ENCODE measurements at regions not wholly inside any gene's neighbourhood (a gene's known extent, or its start where the extent isn't known, plus 50 kb on each side); places are given as distances from the start of the nearest gene placed in this dataset.
A peak's percentile ranks its signal among the peaks of the same experiment; 100 is the strongest.

DNA sequence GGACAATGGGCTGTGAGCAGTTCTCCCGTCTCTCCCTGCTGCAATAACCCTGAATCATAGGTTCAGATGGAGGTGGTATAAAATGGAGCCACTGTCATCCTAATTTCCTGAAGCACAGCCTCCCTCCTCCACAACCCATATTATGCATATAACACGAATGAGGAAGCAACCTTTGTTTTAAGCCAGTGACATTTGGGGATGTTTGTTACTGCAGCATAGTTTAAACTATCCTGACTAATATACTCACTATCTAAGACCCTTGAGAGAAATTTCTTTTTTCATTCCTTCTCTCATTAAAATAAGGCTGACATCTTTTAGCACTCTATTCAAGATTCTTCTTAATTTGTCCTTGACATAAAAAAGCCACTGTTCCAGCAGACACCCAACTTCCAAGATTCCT lies 413.4 kb downstream of the SOX9 start:
- DNase-seq: no peak

DNA sequence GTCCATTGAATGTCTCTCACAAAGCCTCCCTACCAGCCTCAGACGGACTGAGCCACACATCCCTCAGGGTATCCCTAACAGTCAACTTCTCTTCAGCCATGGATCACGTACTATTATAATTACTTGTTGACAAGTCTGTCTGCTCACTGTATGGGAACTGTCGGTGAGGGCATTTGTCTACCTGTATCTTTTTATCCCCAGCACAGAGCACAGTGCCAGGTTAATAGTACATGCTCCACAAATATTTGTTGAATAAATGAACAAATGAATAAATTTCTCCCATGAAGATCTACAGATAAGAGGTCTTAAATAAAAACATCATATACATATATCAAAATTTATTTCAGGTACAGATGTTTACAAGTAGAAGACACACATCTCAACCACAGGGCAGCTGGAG lies 414.0 kb downstream of the SOX9 start:
- no peak for DNase-seq

DNA sequence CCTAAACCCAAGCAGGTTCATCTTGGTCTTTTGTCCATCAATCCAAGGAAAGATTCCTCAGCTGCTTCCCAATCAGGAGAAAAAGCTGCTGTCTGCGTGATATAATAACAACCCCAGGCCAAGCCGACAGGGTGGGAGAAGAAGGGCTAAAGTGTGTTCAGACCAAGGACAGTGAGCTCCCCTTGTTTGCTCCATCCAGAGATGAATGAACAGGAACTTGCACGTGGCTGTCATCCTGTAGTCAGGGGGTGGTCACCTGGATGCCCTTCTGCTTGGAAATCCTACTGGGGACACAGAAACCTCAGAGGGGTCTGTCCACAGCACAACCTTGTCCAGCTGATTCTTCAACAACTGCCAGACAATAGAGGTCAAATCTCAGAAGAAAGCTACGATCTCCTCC lies 414.5 kb downstream of the SOX9 start:
- no peak for DNase-seq

DNA sequence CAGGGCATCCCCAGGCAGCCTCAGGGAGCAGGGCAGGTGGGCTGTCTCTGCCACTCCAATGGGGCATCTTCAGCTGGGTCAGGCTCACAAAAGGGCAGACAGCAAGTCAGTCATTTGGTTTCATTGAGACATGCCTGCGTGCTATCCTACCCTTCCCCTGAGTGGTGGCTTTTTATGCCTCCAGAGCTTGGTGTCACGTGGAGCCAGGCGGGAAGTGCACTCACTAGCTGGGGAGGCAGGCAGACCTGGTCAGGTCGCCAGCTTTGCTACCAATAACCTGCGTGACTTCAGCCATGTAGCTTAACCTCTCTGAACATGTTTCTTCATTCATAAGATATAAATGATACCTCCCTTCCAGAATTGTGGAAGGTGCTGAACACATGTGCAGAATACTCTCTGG lies 415.0 kb downstream of the SOX9 start:
- no peak for DNase-seq

DNA sequence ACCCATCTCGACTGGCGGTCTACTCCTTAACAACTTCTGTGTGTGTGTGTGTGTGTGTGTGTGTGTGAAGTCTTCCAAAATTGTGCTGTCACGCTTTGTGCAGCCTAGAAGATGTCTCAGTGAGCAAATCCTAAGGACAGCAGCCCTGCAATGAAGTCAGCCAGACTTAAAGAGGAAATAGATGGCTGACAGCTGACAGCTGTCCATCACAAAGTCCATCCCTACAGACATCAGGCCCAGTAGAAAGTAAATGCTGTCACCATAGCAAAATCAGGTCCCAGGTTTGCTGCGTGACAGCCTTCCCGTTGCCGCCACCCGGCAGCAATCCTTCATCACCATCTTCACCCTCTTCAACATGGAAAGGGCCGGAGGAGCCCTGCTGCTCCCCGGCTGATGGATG lies 416.0 kb downstream of the SOX9 start:
- no peak for DNase-seq

DNA sequence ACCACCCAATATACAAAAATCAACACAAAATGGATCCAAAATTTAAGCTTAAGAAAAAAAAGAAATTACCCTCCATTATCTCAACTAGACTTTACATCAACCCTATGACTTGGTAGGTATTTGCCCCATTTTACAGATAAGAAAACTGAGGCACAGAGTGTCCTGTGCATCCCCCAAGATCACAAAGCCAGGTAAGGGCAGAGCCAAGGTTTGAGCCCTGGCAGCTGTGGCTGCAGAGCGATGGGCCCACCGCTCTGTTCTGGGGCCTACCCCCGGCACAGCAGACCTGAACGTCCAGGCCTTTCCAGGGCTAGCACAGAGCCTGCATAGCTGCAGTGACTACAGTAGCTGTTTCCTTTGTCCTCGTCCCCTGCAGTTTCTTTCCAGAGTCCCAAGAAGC lies 417.6 kb downstream of the SOX9 start:
- DNase-seq: no peak

DNA sequence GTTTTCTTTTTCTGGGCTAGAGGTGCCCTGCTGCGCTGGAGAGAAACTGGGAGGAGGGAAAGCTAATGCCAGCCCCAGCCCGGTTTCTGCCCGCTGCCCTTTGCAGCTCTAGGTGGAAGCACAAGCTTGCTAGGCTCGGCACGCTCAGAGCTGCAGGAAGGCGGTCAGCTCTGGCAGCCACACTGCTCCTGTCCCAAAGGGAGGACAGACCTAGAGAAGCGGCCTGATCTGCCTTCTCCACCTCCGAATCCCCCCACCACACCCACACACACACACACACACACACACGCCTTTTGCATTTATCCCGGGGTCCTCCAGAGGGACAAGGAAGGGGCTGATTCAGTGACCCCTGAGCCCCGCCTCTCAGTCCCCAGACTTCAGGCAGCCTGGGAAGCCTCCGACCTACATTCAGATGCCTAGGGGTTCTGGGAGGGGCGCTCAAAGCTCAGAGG lies 418.1 kb downstream of the SOX9 start:
- no peak for DNase-seq

DNA sequence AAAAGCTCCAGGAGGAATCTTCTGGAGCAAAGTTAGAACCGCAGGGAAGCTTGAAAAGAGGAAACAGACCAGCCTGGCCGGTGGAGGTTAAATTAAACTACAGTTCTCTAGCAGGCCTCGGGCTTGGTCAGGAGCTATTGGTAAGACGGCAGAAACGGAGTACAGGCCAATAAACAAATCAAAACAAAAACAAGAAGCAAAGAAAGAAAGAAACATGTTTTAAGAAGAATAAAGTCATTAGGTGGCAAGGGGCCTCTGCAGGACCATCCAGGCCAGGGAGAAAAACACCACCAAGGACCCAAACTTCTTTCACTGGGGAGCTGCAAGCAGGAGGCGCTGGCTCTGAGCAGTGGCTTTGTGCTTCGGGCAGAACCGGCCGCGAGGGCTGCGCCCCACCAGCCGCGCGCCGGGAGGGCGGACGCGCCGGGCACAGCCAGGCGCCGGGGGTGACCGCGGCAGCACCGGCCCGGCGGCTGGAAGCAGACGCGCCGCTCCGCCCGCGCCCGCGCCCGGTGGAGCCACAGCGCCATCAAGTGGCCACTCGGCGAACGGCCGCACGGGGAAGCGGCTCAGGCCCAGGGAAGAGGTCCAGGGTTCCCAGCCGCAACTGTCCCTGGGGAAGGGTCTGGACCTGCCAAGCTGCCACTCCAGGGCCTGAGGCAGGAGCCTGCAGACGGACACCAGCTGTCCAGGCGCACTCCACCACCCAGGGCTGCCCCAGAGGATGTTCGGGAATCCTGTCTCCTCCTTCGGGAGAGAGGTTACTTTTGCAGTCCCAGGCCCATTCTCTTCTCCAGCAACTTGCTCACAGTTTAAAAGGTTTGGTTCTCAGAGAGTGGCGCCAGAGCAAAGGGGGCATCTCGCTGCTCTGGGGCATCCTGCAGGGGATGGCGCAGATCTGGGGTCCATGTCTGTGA lies 419.4 kb downstream of the SOX9 start:
- DNase-seq: no peak

DNA sequence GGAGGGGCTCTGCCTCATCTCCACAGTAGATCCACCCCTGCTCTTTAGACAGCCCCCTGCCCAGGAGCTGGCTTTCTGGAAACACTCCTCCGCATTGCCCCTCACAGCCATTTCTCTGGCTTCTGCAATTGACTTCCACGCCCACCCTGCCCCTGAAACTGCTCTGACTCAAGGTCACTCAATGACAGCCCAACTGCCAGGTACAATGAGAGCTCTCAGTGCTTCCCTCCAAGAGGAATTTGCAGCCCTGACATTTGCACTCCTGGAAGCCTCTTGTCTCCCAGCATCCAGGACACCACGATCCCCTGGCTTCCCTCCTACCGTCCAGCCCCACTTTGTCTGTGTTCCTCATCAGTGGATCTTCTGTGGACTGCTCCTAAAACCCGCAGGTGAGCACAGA lies 421.5 kb downstream of the SOX9 start:
- no peak for DNase-seq

DNA sequence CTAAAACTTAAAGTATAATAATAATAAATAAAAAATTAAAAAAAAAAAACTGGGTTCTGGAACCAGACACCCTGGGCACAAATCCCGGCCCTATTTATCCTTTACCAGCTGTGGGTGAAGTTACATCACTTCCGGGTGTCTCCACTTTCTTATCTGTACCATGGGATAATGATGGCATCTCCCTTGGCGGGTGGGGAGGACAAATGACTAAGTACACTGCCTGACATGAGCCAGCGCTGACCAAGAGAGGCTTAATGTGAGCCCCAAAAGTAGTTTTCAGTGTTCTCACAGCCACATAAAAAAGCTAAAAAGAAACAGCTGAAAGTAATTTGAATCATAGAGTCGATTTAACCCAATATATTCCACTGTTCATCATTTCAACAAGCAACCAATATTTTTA lies 424.9 kb downstream of the SOX9 start:
- DNase-seq: no peak

DNA sequence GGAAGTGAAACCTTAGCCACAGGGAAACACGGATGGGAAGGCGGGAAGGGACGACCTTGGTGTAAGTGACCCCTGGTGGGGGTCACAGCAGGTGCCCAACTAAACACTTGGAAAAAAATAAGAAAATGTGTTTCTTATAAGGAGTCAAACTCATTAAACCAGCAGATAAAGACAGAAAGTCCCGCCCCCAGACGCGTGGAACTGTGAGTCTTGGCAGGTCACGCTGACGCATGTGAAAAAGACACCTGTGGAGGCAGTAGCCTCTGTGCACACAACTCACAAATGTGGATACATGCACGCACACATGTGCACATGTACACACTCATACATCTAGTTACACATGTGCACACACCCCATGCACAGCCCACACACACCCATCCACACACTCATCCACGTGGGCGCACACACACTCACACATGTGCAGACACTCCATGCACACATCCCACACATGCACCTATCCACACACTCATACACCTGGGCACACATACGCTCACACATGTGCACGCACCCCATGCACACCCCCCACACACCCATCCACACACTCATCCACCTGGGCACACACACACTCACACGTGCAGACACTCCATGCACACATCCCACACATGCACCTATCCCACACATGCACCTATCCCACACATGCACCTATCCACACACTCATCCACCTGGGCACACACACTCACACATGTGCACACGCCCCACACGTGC lies 432.4 kb downstream of the SOX9 start:
- DNase-seq: no peak

DNA sequence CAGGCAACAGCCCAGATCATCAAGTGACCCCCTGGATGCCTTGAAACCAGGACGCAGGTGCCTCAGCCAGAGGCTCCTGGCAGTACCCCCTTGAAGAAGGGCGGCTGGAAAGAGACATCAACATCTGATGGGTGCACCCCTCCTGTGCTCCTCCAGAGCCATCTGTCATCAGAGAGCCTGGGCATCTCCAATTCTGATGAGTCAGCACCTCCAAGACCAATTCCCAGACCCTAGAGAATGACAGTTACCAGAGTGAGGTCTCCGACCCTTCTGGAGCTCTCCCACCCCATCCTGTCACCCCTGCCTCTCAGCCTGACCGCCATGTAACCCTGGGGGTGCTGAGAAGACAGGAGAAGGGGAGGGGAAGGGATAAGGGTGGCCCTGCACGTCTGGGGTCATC lies 433.7 kb downstream of the SOX9 start:
- DNase-seq: no peak

DNA sequence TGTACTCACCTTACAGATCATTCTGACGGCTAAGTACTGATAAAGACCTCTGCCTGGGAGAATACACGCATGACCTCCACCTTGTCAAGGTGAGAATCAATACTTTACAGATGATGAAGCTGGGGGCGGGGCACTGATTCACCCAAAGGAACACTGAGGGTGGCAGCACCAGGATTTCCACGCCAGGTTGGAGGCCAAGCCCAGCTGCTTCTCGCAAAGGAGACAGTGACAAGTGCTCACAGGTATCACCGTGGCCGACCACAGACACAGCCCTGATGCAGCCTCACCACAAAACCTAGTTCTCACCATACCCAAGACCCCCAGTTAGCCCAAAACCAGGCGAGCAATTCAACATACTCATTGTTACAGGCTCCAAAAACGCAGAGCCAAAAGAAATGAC lies 434.2 kb downstream of the SOX9 start:
- no peak for DNase-seq

DNA sequence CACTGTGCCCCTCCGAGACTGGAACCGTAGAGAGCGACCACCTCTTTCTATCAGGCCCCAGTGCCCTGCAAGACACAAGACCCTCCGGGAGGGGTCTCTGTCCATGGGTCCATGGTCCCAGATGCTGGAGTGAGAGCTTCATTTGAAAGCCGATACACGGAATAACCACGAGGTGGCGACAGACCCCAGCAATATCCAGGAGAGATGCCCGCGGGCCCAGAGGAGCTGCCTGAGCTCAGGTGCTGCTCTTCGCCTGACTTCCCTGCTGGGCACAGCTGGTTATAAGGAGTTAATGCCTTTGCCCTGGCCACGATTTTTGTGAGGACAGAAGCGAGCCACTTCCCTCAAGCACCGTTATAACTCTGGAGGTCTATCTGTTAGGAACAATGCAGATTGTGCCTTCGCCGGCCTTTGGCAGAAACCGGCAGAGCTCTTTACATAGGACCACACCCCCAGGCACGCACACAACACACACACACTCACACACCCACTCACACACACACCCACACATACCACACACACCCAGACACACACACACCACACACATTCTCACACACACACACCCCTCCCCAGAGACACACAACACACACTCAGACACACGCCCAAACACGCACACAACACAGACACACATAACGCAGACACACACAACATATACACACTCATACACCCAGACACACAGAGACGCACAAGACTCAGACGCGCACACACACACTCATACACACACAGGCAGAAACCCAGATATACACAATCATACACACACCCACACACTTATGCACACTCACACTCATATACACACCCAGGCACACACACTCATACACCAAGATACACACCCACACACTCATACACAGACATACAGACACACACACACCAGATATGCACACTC lies 436.4 kb downstream of the SOX9 start:
- DNase-seq: peak; percentile 12

DNA sequence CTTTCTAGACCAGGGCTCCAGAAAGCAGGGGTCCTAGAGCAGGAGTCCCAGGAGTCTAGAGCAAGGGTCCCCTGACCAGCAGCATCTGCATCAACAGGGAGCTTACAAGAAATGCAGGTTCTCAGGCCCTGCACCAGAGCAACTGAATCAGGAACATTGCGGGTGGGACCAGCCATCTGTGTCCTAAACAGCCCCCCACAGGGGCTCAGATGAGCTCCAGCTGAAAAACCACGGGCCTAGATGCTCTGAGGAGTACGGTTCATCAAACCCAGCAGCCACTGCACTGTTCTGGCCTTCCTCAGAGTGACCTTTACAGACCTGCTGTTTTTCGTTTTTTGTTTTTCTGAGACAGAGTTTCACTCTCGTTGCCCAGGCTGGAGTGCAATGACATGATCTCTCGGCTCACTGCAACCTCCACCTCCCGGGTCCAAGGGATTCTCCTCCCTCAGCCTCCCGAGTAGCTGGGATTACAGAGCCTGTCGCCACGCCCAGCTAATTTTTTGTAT lies 438.2 kb downstream of the SOX9 start:
- no peak for DNase-seq

DNA sequence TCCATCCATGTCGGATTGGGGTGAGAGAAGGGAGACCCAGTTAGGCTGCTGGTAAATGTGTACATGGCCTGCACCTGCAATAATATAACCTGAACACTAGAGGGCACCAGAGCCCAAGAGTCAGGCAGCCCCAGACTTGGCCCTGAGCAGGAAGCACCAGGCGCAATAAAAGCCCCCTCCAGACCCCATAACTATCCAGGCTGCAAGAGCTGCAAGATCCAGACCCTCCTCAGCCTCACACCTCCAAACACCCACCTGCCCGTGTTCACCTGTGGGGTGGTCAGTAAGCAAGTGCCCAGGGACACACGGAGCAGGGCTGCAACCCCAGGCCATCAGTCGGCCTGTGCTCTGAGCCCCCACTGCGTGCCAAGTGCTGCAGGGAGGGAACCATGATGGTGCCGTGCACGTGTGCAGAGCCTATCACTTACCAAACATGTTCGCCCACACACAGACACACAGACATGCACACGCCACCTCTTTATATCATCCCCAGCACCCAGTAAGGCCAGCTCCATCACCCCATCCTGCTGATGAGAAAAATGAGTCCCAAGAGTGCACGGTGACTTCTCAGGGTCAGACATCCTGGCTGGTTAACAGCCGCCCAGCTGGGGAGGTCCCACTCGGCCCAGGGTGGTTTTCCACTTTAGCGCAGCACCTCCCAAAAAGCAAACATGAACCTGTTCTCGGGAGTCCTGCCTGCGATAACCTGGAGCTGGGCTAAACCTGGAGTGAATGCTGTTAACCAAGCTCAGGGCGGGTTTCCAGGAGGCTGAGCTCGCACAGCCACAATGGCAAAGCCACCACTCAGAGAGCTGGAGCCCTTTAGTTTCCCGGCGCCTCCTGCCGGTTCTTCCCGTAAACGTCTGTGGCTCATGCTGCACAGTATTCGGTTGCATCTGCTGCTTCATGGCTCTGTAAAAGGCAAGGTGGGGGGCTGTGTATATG lies 439.8 kb downstream of the SOX9 start:
- no peak for DNase-seq

DNA sequence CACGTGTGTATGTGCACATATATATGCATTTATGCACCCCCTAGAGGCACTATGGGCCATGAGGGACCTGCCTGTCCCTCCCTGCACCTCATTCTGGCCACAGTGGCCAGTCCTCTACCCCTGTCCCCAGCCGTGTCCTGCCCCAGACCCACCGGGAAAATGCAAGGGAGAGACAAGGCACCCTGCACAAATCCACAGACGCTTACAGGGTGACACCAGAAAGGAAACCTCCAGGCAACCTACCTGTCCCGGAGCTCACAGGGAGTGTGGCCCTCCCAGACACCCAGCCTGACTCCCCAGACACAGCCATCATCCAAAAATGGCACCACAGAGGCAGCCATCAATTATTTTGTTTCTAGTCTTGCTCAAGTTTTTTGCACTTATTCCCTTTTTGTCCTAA lies 440.4 kb downstream of the SOX9 start:
- DNase-seq: no peak

DNA sequence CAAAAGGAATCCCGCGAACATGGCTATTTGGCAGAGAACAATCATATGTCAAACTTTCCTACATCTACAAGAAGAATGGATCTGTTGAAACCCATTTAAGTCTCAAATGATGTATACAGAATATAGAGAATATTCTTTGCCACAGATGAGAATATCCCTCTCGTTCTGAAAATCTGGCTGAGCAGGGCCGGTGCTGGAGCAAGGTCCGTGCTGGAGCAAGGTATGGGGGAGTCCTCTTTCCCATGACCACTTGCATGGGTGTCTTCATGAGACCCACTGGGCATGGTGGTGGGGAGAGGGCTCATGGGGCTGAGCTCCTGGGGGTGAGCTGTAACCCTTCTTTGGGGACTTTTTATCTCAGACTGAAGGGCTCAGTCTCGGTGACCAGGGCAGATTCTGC lies 440.9 kb downstream of the SOX9 start:
- DNase-seq: no peak

DNA sequence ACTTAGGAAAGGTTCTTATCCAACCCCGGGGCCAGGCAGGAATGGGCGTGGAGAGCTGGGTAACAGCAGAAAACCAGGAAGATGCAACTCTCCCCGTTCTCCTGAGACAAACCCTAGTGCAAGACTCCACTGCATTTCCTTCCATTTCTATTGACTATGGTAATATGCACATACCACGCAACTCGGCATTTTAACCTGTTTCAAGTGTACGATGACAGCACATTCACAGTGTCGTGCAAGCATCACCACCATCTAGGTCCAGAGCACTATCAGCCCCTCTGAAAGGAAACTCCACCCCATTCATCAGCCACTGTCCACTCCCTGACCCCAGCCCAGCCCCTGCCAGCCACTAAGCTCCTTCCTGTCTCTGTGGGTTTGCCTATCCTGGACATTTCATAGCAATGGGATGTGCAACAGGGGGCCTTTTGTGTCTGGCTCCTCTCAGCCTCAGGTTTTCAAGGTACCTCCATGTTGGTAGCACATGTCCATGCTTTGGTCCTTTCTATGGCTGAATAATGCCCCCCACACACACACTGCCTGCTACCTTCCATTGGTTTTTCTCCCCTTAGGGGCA lies 441.9 kb downstream of the SOX9 start:
- no peak for DNase-seq

DNA sequence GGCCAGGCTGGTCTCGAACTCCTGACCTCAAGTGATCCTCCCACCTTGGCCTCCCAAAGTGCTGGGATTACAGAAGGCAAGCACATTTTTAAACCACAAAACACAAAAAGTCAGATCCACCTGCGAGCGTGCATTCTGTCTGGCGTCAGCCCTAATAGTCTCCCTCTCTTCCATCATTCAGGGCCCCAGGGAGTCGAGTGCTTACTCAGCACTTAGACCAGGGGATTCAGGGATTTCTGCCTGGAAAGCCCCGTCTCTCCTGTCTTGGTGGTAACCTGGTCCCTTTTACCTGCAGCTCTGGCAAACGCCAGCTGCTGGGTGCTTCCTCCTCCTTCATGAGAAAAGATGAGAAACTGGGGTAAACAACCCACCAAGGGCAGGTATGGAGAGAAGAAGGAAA lies 443.1 kb downstream of the SOX9 start:
- DNase-seq: no peak

DNA sequence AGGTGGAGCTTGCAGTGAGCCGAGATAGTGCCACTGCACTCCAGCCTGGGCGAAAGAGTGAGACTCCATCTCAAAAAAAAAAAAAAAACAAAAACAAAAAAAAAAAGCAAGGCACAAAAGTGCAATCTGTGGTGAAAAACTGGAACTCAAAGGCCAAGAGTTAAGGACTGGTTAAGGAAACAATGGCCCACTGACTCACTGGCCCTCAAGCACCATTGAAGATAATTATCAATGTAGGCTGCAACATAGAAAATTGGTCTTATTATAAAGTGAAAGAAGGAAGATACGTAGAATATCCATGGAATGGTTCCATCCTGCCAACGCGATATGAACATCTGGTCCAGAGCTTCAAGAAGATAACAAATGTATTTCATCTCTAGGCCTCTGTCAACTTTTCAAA lies 444.2 kb downstream of the SOX9 start:
- DNase-seq: no peak

DNA sequence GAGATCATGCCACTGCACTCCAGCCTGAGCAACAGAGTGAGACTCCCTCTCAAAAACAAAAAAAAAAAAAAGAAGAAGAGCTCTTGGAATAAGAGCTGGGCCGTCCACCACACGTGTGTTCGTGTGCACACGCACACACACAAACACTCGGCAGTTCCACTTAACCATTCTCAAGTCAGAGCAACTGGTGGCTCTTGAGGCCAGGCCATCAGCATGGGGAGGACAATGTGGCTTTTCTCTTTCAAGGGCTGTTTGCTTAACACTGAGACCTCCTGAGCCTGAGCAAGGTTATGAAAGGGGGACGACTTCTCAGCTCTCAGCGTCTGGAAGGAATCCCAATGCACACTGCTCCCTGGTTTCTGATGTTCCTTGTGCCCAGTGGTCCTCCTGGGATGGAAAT lies 444.9 kb downstream of the SOX9 start:
- DNase-seq: peak; percentile 10

Data from DMS79 (cell line).